ENCODE measurements at regions not wholly inside any gene's neighbourhood (a gene's known extent, or its start where the extent isn't known, plus 50 kb on each side); places are given as distances from the start of the nearest gene placed in this dataset.
A peak's percentile ranks its signal among the peaks of the same experiment; 100 is the strongest.

- no peak for DNase-seq
- intact Hi-C loops (cut with DNase I) = no loop called here
Measured at GRCh38 chr4:35252866-35253265, 991.4 kb downstream of the ARAP2 start.

DNA sequence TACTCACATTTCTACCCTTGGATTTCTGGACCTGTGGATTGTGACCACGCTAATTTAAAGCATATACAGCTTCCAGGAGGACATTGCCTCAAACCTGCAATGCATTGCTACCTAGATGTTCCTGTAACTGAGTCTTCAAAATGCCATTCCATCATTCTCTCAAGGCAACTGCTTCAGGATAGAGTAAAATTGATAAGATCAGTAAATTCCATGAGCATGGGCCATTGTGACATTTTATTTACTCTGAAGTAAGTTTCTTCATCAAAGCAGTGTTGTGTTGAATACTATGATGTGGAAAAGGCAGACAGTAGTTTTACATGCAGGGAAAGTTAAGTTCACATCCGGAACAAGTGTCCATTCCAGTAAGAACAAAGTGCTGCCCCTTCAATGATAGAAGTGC lies 991.0 kb downstream of the ARAP2 start:
- no peak for DNase-seq
- intact Hi-C loops (cut with DNase I) = no loop called here

DNA sequence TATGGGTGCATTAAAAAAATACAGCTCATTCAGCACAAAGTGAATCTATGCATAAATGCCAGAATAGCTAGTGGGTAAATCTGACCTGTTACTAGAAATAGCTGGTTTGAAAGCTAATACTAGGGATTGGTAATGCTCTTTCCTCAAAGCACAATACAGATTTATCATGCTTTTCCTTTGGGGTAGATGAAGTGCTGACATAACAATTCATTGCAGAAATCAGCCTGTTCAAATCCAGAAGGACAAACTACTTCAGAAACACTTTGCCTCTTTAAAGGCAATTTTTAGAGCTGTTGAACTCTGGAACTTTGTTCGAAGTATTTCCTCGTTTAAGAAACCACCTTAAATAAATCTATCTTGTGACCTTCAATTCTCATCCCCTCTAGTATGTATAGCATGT lies 957.9 kb downstream of the ARAP2 start:
- intact Hi-C loops (cut with DNase I) = no loop called here
- no peak for DNase-seq

GRCh38 chr4:35300996-35301774 lies 943.1 kb downstream of the ARAP2 start:
- no peak for DNase-seq
- intact Hi-C loops (cut with DNase I) = no loop called here

GRCh38 chr4:35315419-35315818 lies 928.9 kb downstream of the ARAP2 start:
- intact Hi-C loops (cut with DNase I) = no loop called here
- no peak for DNase-seq

DNA sequence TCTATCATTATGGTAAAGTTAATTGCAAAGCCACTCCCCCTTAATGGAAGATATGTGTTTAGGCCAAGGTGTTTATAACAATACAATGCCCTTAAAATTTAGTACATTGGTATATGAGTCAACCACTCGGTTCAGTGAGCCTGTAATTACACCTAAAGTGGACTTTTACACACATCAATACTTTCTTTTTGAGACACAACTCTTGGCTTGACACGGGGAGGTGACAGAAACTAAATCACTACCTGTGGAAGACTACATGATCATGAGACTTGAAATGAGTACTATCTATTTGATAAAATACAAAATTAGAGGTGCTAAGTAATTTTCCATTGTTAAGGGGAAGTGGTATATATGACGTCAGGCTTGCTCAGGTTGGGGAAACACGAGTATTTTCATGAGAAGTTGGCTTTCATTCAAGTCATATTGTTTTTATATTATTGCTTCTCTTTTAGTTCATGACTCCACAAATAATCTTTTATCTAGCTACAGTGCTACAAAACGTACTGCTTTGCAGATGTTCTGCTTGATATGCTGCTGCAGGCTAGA lies 918.3 kb downstream of the ARAP2 start:
- no peak for DNase-seq
- intact Hi-C loops (cut with DNase I) = no loop called here

- no peak for DNase-seq
- intact Hi-C loops (cut with DNase I) = no loop called here
Measured at GRCh38 chr4:35342833-35343232, 901.5 kb downstream of the ARAP2 start.

- DNase-seq = no peak
- intact Hi-C loops (cut with DNase I) = no loop called here
Measured at GRCh38 chr4:35347276-35347675, 897.0 kb downstream of the ARAP2 start.

- intact Hi-C loops (cut with DNase I) = no loop called here
- no peak for DNase-seq
Measured at GRCh38 chr4:35358001-35358584, 886.2 kb downstream of the ARAP2 start.

DNA sequence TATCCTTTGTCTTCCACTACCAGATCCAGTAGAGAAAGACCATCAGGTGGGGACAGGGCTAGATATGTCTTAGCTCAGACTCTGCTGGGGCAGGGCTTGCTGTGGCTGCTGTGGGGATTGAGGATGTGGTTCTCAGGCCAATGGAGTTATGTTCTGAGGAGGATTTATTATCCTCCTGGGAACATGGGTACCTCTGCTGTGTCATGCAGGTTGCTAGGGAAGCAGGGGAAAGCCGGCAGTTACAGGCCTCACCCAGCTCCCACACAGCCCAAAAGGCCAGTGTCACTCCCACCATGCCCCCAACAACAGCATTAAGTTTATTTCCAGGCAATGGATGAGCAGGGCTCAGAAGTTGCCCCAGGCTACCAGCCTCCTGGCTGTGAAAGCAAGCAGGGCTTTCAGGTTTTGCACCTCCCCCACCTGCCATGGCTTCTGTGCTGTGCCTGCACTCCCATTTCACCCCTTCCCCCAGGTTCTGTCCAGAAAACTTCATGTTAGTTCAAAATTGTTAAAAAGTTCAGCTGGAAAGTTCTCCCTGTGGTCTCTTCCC lies 879.9 kb downstream of the ARAP2 start:
- no peak for DNase-seq
- intact Hi-C loops (cut with DNase I) = no loop called here

DNA sequence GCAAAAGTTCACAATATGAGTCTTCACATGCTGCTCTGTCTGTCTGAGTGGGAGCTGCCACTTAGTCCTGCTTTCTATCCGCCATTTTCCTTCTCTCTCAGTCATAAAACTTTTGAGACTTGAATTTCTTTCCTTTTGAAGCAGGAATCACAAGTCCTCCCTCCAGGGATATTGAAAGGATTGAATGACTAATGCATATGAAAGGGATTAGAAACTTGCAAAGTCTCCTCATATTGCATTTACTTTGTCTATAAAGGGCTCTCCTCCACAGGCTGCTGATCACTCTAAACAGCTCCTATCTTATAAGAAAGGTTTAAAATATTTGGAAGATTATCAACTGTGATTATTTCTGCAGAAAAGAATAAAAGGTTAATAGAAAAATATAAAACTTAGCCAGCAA lies 879.1 kb downstream of the ARAP2 start:
- no peak for DNase-seq
- intact Hi-C loops (cut with DNase I) = no loop called here

DNA sequence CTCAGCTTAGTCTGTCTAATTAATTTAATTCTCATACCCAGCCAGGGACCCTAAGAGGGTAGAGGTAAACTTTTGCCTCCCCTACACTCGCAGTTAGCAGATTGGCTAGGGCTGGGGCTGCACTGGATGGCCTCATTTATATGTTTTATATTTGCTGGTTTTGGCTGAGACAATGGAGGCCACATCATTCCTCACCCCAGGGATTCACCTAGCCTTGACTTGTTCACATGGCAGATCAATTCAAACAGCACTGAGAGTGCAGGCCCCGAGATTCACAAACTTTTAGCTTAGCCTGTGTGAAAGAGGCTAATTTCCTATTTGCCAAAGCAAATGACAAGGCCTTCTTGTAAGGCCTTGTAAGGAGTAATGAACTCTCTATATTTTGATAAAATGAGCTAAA lies 844.4 kb downstream of the ARAP2 start:
- intact Hi-C loops (cut with DNase I) = no loop called here
- no peak for DNase-seq

DNA sequence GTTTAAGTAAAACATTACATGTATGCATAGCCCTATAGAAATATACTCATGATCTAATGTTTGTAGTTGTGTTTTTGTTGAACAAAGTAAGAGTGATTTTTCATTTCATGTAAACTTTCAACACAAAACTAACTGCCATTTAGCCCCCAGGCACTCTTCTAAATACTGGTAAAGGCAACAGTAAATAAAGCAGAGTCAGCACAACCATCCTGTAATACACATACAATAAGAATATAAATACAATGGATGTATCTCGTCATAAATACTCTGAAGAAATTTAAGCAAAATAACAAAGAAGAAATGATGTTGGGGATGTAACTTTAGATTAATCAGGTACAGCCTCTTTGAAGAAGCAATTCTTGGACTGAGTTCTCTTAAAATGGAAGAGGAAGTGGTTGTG lies 821.2 kb downstream of the ARAP2 start:
- intact Hi-C loops (cut with DNase I) = no loop called here

DNA sequence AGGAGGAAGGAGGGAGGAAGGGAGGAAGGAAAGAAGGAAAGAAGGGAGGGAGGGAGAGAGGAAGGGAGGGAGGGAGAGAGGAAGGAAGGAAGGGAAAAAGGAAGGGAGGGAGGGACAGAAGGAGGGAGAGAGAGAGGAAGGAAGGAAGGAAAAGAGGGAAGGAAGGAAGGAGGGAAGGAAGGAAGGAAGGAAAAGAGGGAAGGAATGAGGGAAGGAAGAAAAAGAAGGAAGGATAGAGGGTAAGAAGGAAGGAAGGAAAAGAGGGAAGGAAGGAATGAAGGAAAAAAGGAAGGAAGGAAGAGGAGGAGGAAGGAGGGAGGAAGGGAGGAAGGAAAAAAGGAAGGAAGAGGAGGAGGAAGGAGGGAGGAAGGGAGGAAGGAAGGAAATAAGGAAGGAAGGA lies 796.8 kb downstream of the ARAP2 start:
- intact Hi-C loops (cut with DNase I) = no loop called here
- DNase-seq = no peak

More for the DNA sequence above, 821.2 kb downstream of the ARAP2 start:
- no peak for DNase-seq

- intact Hi-C loops (cut with DNase I) = no loop called here
- no peak for DNase-seq
Measured at GRCh38 chr4:35459045-35459444, 785.3 kb downstream of the ARAP2 start.

- intact Hi-C loops (cut with DNase I) = no loop called here
- peak in 10 of 42 donors; percentile 7 to 51 (median 22) for DNase-seq
Measured at GRCh38 chr4:35461931-35462659, 782.2 kb downstream of the ARAP2 start.

- intact Hi-C loops (cut with DNase I) = no loop called here
- DNase-seq = peak in 7 of 42 donors; percentile 5 to 50 (median 13)
Measured at GRCh38 chr4:35463251-35463952, 780.9 kb downstream of the ARAP2 start.

- intact Hi-C loops (cut with DNase I) = no loop called here
- DNase-seq = peak in 2 of 42 donors; percentile 6 to 42
Measured at GRCh38 chr4:35464964-35465528, 779.3 kb downstream of the ARAP2 start.

- intact Hi-C loops (cut with DNase I) = no loop called here
- DNase-seq = no peak
Measured at GRCh38 chr4:35491093-35491492, 753.2 kb downstream of the ARAP2 start.
